DMS53 (cell line): ENCODE measurements at regions not wholly inside any gene's neighbourhood (a gene's known extent, or its start where the extent isn't known, plus 50 kb on each side); places are given as distances from the start of the nearest gene placed in this dataset.
A peak's percentile ranks its signal among the peaks of the same experiment; 100 is the strongest.

Experiments used
- DNase-seq: peaks from one replicate; lab custom pipeline; 2025; lab: John Stamatoyannopoulos, UW

- no peak for DNase-seq
Observed at GRCh38 chr6:41404182-41404845, 68.9 kb downstream of the NCR2 start.

GRCh38 chr6:41405941-41406727 lies 70.7 kb downstream of the NCR2 start:
- no peak for DNase-seq

- DNase-seq, result peak; percentile 54
Observed at GRCh38 chr6:41406728-41407489, 71.5 kb downstream of the NCR2 start.

- DNase-seq, result no peak
Observed at GRCh38 chr6:41408576-41408975, 73.2 kb downstream of the NCR2 start.

- no peak for DNase-seq
Observed at GRCh38 chr6:41408982-41409381, 73.6 kb downstream of the NCR2 start.

GRCh38 chr6:41409489-41409888 lies 74.1 kb downstream of the NCR2 start:
- DNase-seq, result no peak

- no peak for DNase-seq
Observed at GRCh38 chr6:41411961-41412360, 76.6 kb downstream of the NCR2 start.

GRCh38 chr6:41413250-41413649 lies 77.8 kb downstream of the NCR2 start:
- DNase-seq, result no peak

GRCh38 chr6:41416501-41416837 lies 81.1 kb downstream of the NCR2 start:
- no peak for DNase-seq

- DNase-seq, result no peak
Observed at GRCh38 chr6:41418741-41419140, 83.3 kb downstream of the NCR2 start.

GRCh38 chr6:41419385-41419784 lies 84.0 kb downstream of the NCR2 start:
- no peak for DNase-seq

- no peak for DNase-seq
Observed at GRCh38 chr6:41420186-41420585, 84.8 kb downstream of the NCR2 start.

- DNase-seq, result no peak
Observed at GRCh38 chr6:41422161-41422560, 86.8 kb downstream of the NCR2 start.

- DNase-seq, result no peak
Observed at GRCh38 chr6:41423002-41423401, 87.6 kb downstream of the NCR2 start.

- peak; percentile 88 for DNase-seq
Observed at GRCh38 chr6:41424370-41425058, 89.1 kb downstream of the NCR2 start.

- DNase-seq, result no peak
Observed at GRCh38 chr6:41425511-41425910, 90.1 kb downstream of the NCR2 start.

- no peak for DNase-seq
Observed at GRCh38 chr6:41426438-41426851, 91.0 kb downstream of the NCR2 start.

GRCh38 chr6:41426888-41427641 lies 91.7 kb downstream of the NCR2 start:
- no peak for DNase-seq

- peak; percentile 87 for DNase-seq
Observed at GRCh38 chr6:41427642-41428335, 92.4 kb downstream of the NCR2 start.

GRCh38 chr6:41428336-41428995 lies 93.1 kb downstream of the NCR2 start:
- DNase-seq, result peak; percentile 51
